LNCaP clone FGC (cell line): ENCODE measurements at regions not wholly inside any gene's neighbourhood (a gene's known extent, or its start where the extent isn't known, plus 50 kb on each side); places are given as distances from the start of the nearest gene placed in this dataset.

Experiments used
- DNase-seq: peaks from one replicate; pipeline ENCODE4 v3.0.0-alpha.2; 2011; ENCODE audit warnings: low read depth
- H3K4me3 ChIP-seq: 2 replicates; pipeline ENCODE4 v1.5.1; 2011; ENCODE audit warnings: mild to moderate bottlenecking, low read depth, low read length, control low read depth
- TF ChIP-seq, protein P1 (sequence below): IDR thresholded peaks from 2 replicates; pipeline ENCODE4 v1.5.1; 2012; ENCODE audit warnings: mild to moderate bottlenecking; ENCODE audit not compliant: control insufficient read depth, insufficient read depth; ENCODE audit errors: extremely low read depth

DNA sequence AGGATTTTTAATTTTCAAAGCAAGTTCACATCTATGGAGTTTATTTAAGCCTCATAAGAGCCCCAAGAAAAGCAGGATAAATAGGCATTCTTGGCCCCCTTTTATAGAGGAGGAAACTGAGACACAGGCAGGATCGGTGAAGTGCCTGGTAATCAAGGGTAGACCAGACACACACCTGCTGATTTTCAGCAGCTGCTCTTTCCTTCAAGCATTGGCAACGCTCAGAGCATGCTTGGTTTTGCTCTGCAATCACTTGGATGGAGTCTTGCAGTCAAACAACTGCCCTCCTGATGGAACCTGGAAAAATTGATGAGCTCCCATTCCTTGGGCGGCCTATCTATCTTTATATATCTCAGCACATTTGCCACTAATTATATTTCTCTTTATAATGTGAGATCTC lies 478.9 kb upstream of the CAMK1G start:
- TF ChIP-seq, protein P1, sequence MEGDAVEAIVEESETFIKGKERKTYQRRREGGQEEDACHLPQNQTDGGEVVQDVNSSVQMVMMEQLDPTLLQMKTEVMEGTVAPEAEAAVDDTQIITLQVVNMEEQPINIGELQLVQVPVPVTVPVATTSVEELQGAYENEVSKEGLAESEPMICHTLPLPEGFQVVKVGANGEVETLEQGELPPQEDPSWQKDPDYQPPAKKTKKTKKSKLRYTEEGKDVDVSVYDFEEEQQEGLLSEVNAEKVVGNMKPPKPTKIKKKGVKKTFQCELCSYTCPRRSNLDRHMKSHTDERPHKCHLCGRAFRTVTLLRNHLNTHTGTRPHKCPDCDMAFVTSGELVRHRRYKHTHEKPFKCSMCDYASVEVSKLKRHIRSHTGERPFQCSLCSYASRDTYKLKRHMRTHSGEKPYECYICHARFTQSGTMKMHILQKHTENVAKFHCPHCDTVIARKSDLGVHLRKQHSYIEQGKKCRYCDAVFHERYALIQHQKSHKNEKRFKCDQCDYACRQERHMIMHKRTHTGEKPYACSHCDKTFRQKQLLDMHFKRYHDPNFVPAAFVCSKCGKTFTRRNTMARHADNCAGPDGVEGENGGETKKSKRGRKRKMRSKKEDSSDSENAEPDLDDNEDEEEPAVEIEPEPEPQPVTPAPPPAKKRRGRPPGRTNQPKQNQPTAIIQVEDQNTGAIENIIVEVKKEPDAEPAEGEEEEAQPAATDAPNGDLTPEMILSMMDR = no peak
- DNase-seq = no peak
- no peak overlapping the region for H3K4me3 ChIP-seq

DNA sequence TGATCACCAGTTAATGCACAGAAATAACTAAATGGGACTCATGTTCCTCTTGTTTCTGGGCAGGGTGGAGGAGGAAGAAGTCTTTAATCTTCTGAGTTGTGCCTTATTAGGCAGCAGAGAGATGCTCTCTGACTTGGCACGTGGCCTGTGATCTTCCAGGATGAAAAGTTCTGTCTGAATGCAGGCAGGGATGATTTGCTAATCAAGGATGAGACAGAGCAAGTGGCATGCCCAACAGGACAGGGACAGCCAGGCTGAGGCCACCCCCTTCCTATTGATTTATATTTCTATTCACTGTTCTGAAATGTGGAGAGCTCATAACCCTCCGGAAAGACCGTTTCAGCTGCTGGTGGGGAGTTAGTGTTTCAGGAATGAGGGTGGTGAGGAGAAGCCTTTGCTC lies 477.8 kb upstream of the CAMK1G start:
- DNase-seq = no peak

DNA sequence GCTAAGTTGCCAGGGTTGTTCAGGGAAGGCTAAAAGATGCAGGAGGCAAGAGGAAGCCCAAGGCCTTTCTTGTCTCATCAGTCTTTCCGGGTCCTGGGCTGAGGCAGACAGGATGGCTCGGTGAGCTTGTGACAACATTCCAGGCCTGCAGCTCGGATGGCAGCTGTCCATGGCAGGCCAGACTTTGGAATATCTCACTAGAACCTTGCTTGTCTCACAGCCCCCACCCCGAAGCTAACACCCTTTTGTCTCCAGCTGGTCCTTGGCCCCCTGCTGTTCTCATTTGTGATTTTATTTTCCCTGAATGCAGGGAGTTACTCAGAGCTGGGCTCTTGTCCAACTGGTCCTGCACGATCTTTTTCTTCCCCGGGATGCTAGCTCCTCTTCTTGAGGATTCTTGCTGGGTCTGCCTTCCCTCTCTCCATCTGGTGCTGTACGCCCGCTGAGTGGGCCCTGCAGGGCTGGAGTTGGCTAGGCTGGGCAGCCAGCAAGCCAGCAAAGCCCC lies 477.2 kb upstream of the CAMK1G start:
- TF ChIP-seq, protein P1 = no peak
- H3K4me3 ChIP-seq = no peak overlapping the region
- no peak for DNase-seq

More for the DNA sequence above, 477.8 kb upstream of the CAMK1G start:
- TF ChIP-seq, protein P1 = no peak
- H3K4me3 ChIP-seq = no peak overlapping the region

DNA sequence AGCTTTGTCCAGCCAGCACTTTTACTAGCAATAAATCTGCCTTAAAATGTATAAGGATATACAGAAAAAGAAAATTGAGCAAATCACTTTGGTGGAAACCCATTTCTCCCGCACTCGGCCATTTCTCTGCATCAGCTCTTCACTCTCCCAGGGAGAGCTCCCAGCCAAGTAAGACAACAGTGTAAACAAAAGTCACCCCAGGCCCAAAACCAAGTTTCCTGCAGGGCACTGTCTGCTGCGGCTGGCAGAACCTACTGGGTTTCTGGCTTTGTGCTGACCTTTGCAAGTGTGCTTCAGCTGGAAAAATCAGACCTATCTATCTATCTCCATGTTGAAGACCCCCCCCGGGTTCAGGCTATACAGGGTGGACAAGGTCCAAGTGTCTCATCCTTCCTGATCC lies 476.7 kb upstream of the CAMK1G start:
- TF ChIP-seq, protein P1 = no peak
- no peak overlapping the region for H3K4me3 ChIP-seq
- DNase-seq = no peak

DNA sequence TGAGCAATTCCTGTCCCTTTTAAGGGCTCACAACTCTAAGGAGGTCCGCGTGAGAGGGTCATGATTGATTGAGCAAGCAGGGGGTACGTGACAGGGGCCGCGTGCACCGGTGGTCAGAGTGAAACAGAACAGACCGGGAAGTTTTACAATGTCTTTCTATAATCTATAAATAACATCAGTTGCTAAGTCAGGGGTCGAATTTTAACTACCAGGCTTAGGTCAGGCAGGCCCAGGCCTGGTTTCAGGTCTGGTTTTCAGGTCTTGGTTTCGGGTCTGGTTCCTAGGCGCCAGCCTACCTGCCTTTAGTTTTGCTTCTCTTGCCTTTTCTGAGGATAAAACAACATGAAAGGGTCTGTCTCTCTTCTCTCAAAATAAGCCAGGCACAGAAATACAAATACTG lies 476.0 kb upstream of the CAMK1G start:
- TF ChIP-seq, protein P1 = no peak
- no peak for DNase-seq
- no peak overlapping the region for H3K4me3 ChIP-seq

DNA sequence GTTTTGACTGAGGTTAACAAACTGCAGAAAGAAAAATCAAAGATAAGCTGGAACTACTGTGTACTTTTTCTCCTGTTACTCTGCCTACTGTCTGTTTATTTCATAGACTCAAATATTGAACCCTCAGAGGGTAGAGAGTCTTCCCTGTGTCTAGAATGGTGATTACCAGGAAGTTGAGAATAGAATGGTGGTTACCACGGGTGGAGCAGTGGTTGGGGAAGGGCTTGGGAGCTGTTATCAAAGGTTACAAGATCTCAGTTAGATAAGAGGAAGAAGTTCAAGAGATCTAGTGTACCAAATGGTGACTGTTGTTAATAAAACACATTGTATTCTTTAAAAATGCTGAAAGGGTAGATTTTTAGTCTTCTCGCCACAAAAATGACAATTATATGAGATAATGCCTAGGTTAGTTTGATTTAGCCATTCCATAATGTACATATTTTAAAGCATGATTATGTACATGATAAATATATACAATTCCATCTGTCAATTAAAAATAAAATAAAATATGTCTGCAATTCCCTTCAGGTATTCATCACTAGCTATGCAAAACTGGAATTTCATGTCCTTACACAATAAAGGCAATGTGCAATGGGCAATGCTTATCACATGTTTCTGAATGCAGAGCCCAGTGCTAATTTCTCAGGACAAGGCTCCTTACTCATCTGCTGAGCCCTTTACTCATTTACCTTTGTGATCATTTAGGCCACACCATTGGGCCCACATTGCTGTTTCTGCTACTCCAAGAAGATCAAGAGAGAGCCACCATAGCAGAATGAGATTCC lies 474.3 kb upstream of the CAMK1G start:
- H3K4me3 ChIP-seq = no peak overlapping the region
- no peak for DNase-seq
- TF ChIP-seq, protein P1 = no peak

DNA sequence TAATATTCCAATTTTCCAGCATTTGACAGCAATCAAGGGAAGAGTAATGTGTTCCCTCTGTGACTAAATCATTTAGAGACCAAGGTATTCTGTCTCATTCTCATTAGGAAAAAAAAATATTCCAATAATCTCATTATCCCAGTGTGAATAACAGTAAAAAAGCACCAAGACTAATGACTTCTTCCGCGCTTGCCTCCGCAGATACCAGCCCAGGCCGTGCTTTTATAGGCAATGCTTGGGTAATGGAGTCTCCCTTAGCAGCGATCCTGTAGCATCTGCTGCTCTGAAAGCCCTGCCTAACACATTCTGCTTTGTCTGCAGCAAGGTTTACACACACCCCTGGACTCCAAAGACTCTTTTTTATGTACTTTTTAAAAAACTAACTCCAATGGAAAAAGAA lies 470.0 kb upstream of the CAMK1G start:
- no peak overlapping the region for H3K4me3 ChIP-seq
- TF ChIP-seq, protein P1 = no peak
- no peak for DNase-seq
